ENCODE measurements at regions not wholly inside any gene's neighbourhood (a gene's known extent, or its start where the extent isn't known, plus 50 kb on each side); places are given as distances from the start of the nearest gene placed in this dataset.

GRCh38 chr2:21412944-21413443 is 289.2 kb downstream of the TDRD15 start:
- H3K27ac ChIP-seq: no peak overlapping the region
- no peak for DNase-seq
- TF ChIP-seq CTCF (IDR thresholded peaks at IDR 0.05): no peak
- H3K36me3 ChIP-seq: no peaks in the 10 kb centered on the region
- H3K9me3 ChIP-seq: no peaks in the 10 kb centered on the region
- no peaks in the 10 kb centered on the region for H3K4me1 ChIP-seq
- no peaks in the 10 kb centered on the region for H3K27me3 ChIP-seq
- intact Hi-C loops (cut with DNase I; ENCODE audit: low total_unique reads): no loop called here
- no peak overlapping the region for H3K4me3 ChIP-seq

- no peaks in the 10 kb centered on the region for H3K27me3 ChIP-seq
- no peaks in the 10 kb centered on the region for H3K4me1 ChIP-seq
- DNase-seq: no peak
- H3K36me3 ChIP-seq: no peaks in the 10 kb centered on the region
- intact Hi-C loops (cut with DNase I; ENCODE audit: low total_unique reads): no loop called here
- TF ChIP-seq CTCF (IDR thresholded peaks at IDR 0.05): no peak
- no peak overlapping the region for H3K4me3 ChIP-seq
- no peak overlapping the region for H3K27ac ChIP-seq
- H3K9me3 ChIP-seq: no peaks in the 10 kb centered on the region
These were observed 291.5 kb downstream of the TDRD15 start for GRCh38 chr2:21415234-21415633.

GRCh38 chr2:21416226-21416625 is 292.5 kb downstream of the TDRD15 start:
- intact Hi-C loops (cut with DNase I; ENCODE audit: low total_unique reads): no loop called here
- Histone ChIP-seq H3K4me1 (no peaks in the 10 kb centered on the region), H3K36me3 (no peaks in the 10 kb centered on the region), H3K9me3 (no peaks in the 10 kb centered on the region), H3K27me3 (no peaks in the 10 kb centered on the region), H3K27ac (no peak overlapping the region), H3K4me3 (no peak overlapping the region)
- DNase-seq: no peak
- TF ChIP-seq CTCF (IDR thresholded peaks at IDR 0.05): no peak

- no peak for TF ChIP-seq CTCF (IDR thresholded peaks at IDR 0.05)
- Histone ChIP-seq H3K27me3 (no peaks in the 10 kb centered on the region), H3K27ac (no peak overlapping the region), H3K4me1 (no peaks in the 10 kb centered on the region), H3K9me3 (no peaks in the 10 kb centered on the region), H3K4me3 (no peak overlapping the region), H3K36me3 (no peaks in the 10 kb centered on the region)
- no peak for DNase-seq
- intact Hi-C loops (cut with DNase I; ENCODE audit: low total_unique reads): no loop called here
These were observed 294.7 kb downstream of the TDRD15 start for GRCh38 chr2:21418456-21418855.

- Histone ChIP-seq H3K27me3 (no peaks in the 10 kb centered on the region), H3K36me3 (no peaks in the 10 kb centered on the region), H3K4me3 (no peak overlapping the region), H3K27ac (no peak overlapping the region), H3K9me3 (no peaks in the 10 kb centered on the region), H3K4me1 (no peaks in the 10 kb centered on the region)
- TF ChIP-seq CTCF (IDR thresholded peaks at IDR 0.05): no peak
- no peak for DNase-seq
- intact Hi-C loops (cut with DNase I; ENCODE audit: low total_unique reads): no loop called here
These were observed 297.0 kb downstream of the TDRD15 start for GRCh38 chr2:21420553-21421335.
